Natural killer cell treated with Interleukin-12 subunit alpha and Interleukin-12 subunit beta and Interleukin-15 and Interleukin-18, amount 100 ng/mL, for 72 hours (primary cell): ENCODE measurements at regions not wholly inside any gene's neighbourhood (a gene's known extent, or its start where the extent isn't known, plus 50 kb on each side); places are given as distances from the start of the nearest gene placed in this dataset.
"Not testable (repeated sequence)": the region's sequence is repeated elsewhere in the genome, so short reads cannot be mapped to it uniquely, and the experiment has no call there.

Experiments
- ATAC-seq, 2 donors: fragments of 150-1000 bp; cut with Tn5 transposase in 1 of 2; sonication (Bioruptor Pico), chemical (Tn5 transposase) in 1 of 2; 2 replicates each; pipeline ENCODE4 v1.10.0; 2021
- DNase-seq: peaks from one replicate; pipeline ENCODE4 v3.0.0; 2022; ENCODE audit warnings: low spot score
- H3K27ac Mint-ChIP-seq, 2 donors: 1 replicate in 1 of 2; 2 replicates in 1 of 2; pipeline ENCODE4 v1.8.0; 2022; ENCODE audit warnings: mixed read lengths in 2 of 2, mild to moderate bottlenecking in 1 of 2, moderate library complexity in 1 of 2
- H3K27me3 Mint-ChIP-seq, 2 donors: 1 replicate in 1 of 2; 2 replicates in 1 of 2; pipeline ENCODE4 v1.8.0; 2022; ENCODE audit warnings: mixed read lengths in 2 of 2
- H3K36me3 Mint-ChIP-seq: one replicate; pipeline ENCODE4 v1.8.0; 2022; ENCODE audit warnings: mixed read lengths
- H3K4me1 Mint-ChIP-seq, 2 donors: 1 replicate in 1 of 2; 2 replicates in 1 of 2; pipeline ENCODE4 v1.8.0; 2022; ENCODE audit warnings: low read depth in 2 of 2, mixed read lengths in 2 of 2, mild to moderate bottlenecking in 1 of 2
- H3K4me3 Mint-ChIP-seq: one replicate; pipeline ENCODE4 v1.8.0; 2022; ENCODE audit warnings: mixed read lengths
- H3K9me3 Mint-ChIP-seq: 2 replicates; pipeline ENCODE4 v1.8.0; 2022; ENCODE audit warnings: mixed read lengths

DNA sequence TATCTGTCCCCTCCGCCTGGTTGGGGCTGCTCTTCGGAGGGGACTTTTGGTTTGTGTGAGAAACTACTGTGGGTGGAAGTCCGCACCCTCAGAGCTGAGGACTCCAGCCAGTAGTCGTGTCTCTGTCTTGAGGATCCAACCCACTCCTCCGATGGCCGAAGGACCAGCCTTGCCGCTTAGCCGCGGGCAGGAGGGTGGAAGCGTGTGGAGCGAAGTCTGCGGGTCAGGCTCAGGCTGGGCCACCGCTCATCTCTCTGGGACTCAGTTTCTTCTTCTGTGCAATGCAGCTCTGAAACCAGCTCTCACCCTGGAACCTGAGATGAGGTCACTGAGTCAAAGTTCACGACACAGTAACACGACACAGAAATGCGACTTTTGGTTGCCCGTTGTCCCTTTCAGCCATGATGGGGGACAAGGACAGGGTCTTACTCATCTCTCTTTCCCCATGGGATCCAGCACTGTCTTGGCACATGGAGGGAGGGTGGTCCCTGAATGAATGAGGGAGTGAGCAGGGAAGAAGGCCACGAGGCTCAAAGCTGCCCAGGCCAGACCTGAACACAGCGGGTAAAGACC lies 133.3 kb upstream of the PODXL start:
- Mint-ChIP-seq H3K9me3 (no peaks in the 10 kb centered on the region), H3K4me3 (no peak overlapping the region), H3K36me3 (no peaks in the 10 kb centered on the region), H3K27me3 (peaks cover 14 to 27% of the 10 kb centered on the region in 2 donors), H3K27ac (no peak overlapping the region), H3K4me1 (peaks cover 0 to 4% of the 10 kb centered on the region in 2 donors)
- ATAC-seq = no peak
- no peak for DNase-seq

DNA sequence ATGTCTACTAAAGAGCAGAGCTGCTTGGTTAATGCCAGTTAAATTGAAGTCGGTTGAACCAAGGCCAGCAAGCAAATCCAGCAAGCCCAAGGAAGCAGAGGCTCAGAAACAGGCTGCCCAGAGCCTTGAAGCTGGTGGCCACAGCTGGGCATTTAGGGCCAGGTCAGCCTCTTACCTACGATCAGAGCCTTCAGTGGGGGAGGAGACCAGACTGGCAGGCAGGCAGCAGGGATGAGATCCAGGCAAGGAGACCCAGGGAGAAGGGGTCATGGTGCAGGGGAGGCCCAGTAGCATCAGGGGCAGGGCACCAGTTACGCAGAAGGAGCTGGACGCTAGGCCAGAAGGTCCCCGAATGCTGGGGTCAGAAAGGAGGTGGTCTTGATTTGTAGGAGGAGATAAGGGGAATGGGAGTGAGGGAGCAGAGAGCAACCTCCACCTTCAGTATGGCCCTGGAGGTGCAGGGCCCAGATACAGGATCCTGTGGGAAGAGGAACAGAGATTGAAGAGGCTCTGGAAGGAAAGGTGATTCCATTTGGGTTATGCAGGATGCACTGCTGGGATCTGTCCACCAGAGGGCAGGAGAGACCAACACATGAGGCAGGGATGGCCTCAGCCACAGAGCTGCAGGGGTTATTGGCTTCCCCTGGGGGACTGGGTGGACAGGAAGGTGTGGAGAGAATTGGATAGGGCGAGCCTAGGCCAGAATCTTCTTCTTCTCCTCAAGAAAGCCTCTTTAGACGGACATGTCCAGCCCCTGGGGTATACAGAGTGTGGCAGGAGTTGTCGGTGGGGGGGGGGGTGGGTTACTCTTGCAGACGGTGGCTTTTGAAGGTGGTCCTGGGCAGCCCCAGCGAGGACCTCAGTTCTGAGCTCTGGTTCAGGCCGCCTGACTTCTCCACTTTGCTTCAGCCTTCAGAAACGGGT lies 132.6 kb upstream of the PODXL start:
- Mint-ChIP-seq H3K4me1 (peaks cover 0 to 4% of the 10 kb centered on the region in 2 donors), H3K36me3 (no peaks in the 10 kb centered on the region), H3K9me3 (no peaks in the 10 kb centered on the region), H3K4me3 (no peak overlapping the region), H3K27ac (no peak overlapping the region), H3K27me3 (peaks cover 14 to 27% of the 10 kb centered on the region in 2 donors)
- DNase-seq = peak; percentile 71
- ATAC-seq = peak; percentile 60 to 72

DNA sequence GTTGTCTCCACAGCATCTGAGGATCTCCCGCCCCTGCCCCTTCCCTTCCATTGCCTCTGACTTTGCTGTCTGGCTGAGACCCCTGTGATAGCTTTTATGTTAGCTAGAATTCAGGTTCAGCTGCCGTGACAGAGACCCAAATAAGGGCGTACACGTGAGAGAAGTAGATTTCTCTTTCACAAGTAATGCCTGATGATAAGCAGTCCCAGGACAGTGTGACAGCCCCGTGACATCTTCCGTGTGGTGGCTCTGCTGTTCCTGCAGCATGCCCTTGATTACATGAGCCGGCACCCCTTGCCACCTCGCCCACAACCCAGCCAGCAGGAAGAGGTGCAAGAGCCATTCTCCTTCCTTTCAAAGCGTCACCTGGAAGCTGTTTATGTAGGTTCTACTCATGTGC lies 130.9 kb upstream of the PODXL start:
- no peaks in the 10 kb centered on the region for H3K36me3 Mint-ChIP-seq
- H3K9me3 Mint-ChIP-seq = no peaks in the 10 kb centered on the region

DNA sequence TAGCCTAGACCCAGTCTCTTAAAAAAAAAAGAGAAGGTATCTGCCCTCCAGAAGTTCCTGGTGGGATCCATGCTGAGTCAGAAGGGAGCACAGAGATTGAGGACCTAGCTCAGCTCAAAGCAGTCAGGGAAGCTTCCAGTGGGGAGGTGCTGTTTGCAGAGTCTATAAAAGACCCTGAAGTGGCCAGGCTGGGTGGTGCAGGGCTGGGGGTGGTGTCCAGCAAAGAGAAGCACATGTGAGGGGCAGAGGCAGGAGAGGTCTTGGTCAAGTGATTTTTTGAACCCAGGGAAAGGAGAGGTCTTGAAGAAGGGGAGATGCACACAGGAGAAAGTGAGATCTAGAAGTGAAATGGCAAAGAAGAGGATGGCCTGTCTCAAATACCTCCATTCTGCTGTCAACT lies 130.4 kb upstream of the PODXL start:
- DNase-seq (no peak), ATAC-seq (no peak)
- Mint-ChIP-seq H3K36me3 (peaks cover 1% of the 10 kb centered on the region), H3K9me3 (no peaks in the 10 kb centered on the region), H3K27me3 (peaks cover 14 to 28% of the 10 kb centered on the region in 2 donors), H3K27ac (no peak overlapping the region), H3K4me3 (no peak overlapping the region), H3K4me1 (peaks cover 0 to under 1% of the 10 kb centered on the region in 2 donors)

More for the DNA sequence above, 130.9 kb upstream of the PODXL start:
- peaks cover 0 to 4% of the 10 kb centered on the region in 2 donors for H3K4me1 Mint-ChIP-seq
- DNase-seq = no peak
- H3K4me3 Mint-ChIP-seq = no peak overlapping the region
- H3K27me3 Mint-ChIP-seq = peaks cover 14 to 28% of the 10 kb centered on the region in 2 donors
- H3K27ac Mint-ChIP-seq = no peak overlapping the region
- ATAC-seq = no peak

DNA sequence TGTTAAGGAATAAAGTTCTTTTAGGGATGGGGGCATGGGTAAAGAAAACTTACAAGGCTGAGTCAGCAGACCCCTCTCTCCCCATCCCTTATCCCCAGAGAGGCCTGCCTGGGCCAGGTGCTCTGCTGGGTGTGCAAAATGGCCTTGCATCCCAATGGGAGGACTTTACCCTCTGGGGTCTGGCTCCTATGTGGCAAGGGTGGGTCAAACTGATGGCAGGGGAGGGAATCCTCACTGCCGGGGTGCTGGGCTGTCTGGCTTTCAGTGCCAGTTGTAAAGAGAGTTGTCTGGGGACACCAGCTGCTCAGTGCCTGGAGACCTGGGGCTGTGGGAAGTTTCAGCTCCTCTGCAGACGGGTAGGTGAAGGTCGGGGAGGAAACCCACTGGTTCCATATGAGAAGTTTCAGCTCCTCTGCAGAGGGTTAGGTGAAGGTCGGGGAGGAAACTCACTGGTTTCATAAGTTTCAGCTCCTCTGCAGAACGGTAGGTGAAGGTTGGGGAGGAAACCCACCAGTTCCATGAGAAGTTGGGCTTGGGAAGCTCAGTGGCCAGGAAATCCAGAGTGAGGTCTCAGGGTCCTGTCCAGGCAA lies 127.2 kb upstream of the PODXL start:
- ATAC-seq = no peak

DNA sequence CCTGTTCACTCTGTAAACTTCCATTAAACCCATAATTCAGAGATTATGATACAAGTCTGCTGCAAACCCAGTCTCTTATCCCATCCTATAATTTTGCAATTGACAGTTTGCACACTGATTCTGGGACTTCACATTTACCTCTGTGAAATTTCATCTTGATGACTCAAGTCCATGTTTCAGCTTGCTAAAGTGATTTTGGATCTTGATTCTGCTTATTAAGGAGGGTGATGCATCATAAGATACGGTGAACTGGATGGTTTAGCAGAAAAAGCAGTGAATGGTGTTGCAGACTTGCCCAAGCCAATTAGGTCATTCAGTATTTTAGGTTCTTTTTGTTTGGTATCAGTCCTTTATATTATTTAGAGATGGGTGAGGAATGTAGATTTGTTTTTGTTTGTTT lies 125.5 kb upstream of the PODXL start:
- Mint-ChIP-seq H3K27me3 (peaks cover 27% of the 10 kb centered on the region in 2 donors), H3K36me3 (peaks cover 10% of the 10 kb centered on the region), H3K4me3 (no peak overlapping the region), H3K27ac (no peak overlapping the region), H3K4me1 (no peaks in the 10 kb centered on the region), H3K9me3 (peaks cover 5% of the 10 kb centered on the region)
- ATAC-seq (no peak), DNase-seq (no peak)

More for the DNA sequence above, 127.2 kb upstream of the PODXL start:
- Mint-ChIP-seq H3K36me3 (peaks cover 10% of the 10 kb centered on the region), H3K9me3 (peaks cover 5% of the 10 kb centered on the region), H3K4me3 (no peak overlapping the region), H3K4me1 (no peaks in the 10 kb centered on the region), H3K27me3 (peaks cover 20 to 28% of the 10 kb centered on the region in 2 donors), H3K27ac (no peak overlapping the region)
- no peak for DNase-seq

DNA sequence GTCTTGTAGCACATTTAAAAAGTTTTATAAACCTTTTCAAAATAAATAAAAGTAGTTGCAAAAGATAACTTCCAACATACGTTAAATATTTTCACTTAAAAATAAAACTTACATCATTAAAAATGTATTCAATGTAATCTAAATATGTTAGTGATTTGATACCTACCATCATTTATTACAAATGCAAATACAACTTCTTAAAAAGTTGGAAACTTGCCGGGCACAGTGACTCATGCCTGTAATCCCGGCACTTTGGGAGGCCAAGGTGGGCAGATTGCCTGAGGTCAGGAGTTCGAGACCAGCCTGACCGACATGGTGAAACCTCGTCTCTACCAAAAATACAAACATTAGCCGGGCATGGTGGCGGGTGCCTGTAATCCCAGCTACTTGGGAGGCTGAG lies 122.6 kb upstream of the PODXL start:
- H3K36me3 Mint-ChIP-seq = peaks cover 10% of the 10 kb centered on the region
- H3K9me3 Mint-ChIP-seq, ATAC-seq, H3K27ac Mint-ChIP-seq, H3K4me3 Mint-ChIP-seq, H3K4me1 Mint-ChIP-seq, DNase-seq: not testable (repeated sequence)
- H3K27me3 Mint-ChIP-seq = peaks cover 24 to 35% of the 10 kb centered on the region in 2 donors

DNA sequence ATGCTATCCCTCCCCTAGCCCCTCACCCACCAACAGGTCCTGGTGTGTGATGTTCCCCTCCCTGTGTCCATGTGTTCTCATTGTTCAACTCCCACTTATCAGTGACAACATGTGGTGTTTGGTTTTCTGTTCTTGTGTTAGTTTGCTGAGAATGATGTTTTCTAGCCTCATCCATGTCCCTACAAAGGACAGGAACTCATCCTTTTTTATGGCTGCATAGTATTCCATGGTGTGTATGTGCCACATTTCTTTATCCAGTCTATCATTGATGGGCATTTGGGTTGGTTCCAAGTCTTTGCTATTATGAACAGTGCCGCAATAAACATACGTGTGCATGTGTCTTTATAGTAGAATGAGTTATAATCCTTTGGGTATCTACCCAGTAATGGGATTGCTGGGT lies 120.4 kb upstream of the PODXL start:
- not testable (repeated sequence) for ATAC-seq, H3K4me3 Mint-ChIP-seq, DNase-seq, H3K9me3 Mint-ChIP-seq, H3K36me3 Mint-ChIP-seq, H3K4me1 Mint-ChIP-seq, H3K27ac Mint-ChIP-seq
- peaks cover 27 to 51% of the 10 kb centered on the region in 2 donors for H3K27me3 Mint-ChIP-seq

DNA sequence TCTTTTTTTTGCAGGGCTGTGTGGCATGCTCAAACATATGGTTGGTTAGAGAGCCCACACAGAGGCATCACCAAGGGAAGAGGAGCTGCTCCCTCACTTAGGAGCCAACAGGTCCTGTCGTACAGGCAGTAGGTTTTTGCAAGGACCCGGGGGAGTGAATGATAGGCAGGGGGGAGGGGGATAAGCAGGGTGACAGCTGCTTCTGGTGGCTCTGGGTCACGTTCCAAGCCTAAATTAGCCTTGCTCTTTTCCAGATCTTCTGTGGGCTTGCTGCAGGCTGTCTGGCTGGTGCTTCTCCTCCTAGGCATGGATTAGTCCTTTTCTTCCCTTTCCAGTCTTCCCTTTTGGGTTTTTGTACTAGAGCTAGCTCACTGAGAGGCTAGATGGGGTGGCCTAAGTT lies 117.7 kb upstream of the PODXL start:
- Mint-ChIP-seq H3K9me3 (no peaks in the 10 kb centered on the region), H3K27ac (no peak overlapping the region), H3K4me3 (no peak overlapping the region), H3K36me3 (no peaks in the 10 kb centered on the region), H3K27me3 (peaks cover 28 to 52% of the 10 kb centered on the region in 2 donors), H3K4me1 (no peaks in the 10 kb centered on the region)
- ATAC-seq (no peak), DNase-seq (no peak)

DNA sequence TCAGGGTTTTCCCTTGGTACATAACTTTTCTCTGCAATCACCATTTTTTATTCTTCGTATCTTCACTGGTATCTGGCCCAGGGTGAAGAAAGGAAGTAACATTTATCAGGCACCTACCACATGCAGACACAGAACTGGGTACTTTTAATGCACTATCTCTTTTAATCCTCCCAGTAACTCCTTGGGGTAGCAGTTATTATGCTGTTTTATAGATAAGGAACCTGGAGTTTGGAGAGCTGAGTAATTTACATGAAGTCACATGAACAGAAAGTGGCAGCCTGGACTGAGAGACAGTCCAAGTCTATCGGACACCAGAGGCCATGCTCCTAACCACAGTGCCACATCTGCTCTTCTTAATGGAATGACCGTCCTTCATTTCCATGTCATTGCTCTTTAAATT lies 117.1 kb upstream of the PODXL start:
- DNase-seq (no peak), ATAC-seq (no peak)
- no peaks in the 10 kb centered on the region for H3K36me3 Mint-ChIP-seq
- H3K4me1 Mint-ChIP-seq = no peaks in the 10 kb centered on the region
- no peaks in the 10 kb centered on the region for H3K9me3 Mint-ChIP-seq
- no peak overlapping the region for H3K27ac Mint-ChIP-seq
- H3K4me3 Mint-ChIP-seq = no peak overlapping the region
- peaks cover 28 to 53% of the 10 kb centered on the region in 2 donors for H3K27me3 Mint-ChIP-seq

DNA sequence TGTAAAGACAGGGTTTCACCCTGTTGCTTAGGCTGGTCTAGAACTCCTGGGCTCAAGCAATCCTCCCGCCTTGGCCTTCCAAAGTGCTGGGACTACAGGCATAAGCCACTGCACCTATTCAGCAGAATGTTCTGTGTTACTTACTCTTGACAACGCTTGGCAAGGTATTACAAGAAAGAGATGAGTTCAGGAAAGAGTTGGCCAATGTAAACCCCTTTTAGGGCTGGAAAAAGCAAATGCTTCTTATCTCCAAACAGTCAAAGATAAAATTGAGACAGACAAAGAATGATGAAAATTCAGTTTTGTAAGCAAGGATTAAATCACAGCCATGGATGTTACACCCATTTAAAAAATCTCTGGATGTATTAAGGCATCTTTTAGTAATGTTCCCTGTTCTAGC lies 114.0 kb upstream of the PODXL start:
- no peaks in the 10 kb centered on the region for H3K36me3 Mint-ChIP-seq
- no peak for ATAC-seq
- DNase-seq = no peak
- peaks cover 31 to 48% of the 10 kb centered on the region in 2 donors for H3K27me3 Mint-ChIP-seq
- no peaks in the 10 kb centered on the region for H3K4me1 Mint-ChIP-seq
- H3K4me3 Mint-ChIP-seq = no peak overlapping the region
- no peaks in the 10 kb centered on the region for H3K9me3 Mint-ChIP-seq
- H3K27ac Mint-ChIP-seq = no peak overlapping the region

DNA sequence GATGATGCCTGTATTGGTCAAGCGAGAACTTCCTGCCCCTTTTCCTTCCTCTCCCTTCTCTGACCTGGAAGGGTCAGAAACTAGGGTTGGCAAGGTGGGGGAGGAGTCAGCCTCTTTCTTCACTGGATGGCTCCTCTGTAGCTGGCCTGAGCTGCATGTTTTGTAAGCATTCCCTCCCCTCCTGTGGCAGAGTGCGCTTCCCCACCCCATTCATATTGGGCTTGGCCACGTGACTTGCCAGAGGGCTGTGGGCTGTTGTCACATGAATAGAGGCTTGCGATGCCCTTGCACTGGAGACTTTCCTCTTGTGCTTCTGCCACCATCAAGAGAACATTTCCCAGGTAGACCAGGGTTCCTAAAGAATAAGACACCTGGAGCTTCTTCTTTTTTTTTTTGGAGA lies 111.3 kb upstream of the PODXL start:
- no peaks in the 10 kb centered on the region for H3K9me3 Mint-ChIP-seq
- H3K4me3 Mint-ChIP-seq = no peak overlapping the region
- no peak for DNase-seq
- peaks cover 24 to 37% of the 10 kb centered on the region in 2 donors for H3K27me3 Mint-ChIP-seq
- H3K36me3 Mint-ChIP-seq = no peaks in the 10 kb centered on the region
- H3K27ac Mint-ChIP-seq = no peak overlapping the region
- H3K4me1 Mint-ChIP-seq = no peaks in the 10 kb centered on the region
- ATAC-seq = no peak

DNA sequence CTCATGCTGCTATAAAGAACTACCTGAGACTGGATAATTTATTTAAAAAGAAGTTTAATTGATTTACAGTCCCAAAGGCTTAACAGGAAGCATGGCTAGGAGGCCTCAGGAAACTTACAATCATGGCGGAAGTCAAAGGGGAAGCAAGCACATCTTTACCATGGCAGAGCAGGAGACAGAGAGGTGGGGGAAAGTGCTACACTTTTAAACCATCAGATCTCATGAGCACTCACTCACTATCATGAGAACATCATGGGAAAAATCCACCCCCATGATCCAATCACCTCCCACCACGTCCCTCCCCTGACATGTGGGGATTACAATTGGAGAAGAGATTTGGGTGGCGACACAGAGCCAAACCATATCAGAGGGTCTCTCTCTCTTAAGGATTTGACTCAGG lies 108.6 kb upstream of the PODXL start:
- no peak for ATAC-seq
- no peak for DNase-seq
- Mint-ChIP-seq H3K27me3 (peaks cover 10 to 26% of the 10 kb centered on the region in 2 donors), H3K36me3 (no peaks in the 10 kb centered on the region), H3K27ac (no peak overlapping the region), H3K4me3 (no peak overlapping the region), H3K9me3 (no peaks in the 10 kb centered on the region), H3K4me1 (no peaks in the 10 kb centered on the region)

DNA sequence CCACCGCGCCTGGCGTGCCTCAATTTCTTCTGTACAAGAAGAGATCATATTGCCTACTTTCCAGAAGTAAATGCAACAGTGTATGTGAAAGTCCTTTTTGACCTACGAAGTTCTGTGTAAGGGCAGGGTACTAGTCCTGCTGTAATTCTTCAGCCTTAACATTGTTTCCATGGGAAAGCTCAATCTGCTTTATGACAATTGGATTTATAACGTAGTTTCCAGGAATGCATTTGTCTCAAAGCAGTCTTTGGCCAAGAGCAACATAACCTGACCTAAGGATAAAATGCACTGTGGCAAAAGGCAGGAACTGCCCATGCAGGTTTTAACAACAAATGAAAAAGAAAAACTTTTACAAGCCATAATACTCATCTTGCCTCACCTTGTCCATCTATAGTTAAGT lies 108.1 kb upstream of the PODXL start:
- H3K36me3 Mint-ChIP-seq = no peaks in the 10 kb centered on the region
- no peaks in the 10 kb centered on the region for H3K4me1 Mint-ChIP-seq
- H3K9me3 Mint-ChIP-seq = no peaks in the 10 kb centered on the region
- peaks cover 10 to 26% of the 10 kb centered on the region in 2 donors for H3K27me3 Mint-ChIP-seq
- no peak for ATAC-seq
- no peak overlapping the region for H3K4me3 Mint-ChIP-seq
- DNase-seq = no peak
- H3K27ac Mint-ChIP-seq = no peak overlapping the region
